Activated CD4-positive, alpha-beta T cell treated with anti-CD3 and anti-CD28 coated beads for 36 hours (primary cell): ENCODE measurements at regions not wholly inside any gene's neighbourhood (a gene's known extent, or its start where the extent isn't known, plus 50 kb on each side); places are given as distances from the start of the nearest gene placed in this dataset.

Source experiments
- ATAC-seq: fragments of 200-7000 bp; cut with Tn5 transposase; one replicate; pipeline ENCODE4 v1.10.0; 2021; ENCODE audit warnings: mild to moderate bottlenecking, moderate library complexity
- CTCF ChIA-PET: fragments of 350-600 bp; sonication (Branson Sonifier 250); formaldehyde crosslinking; loops from one replicate; lab custom pipeline; 2021; ENCODE audit warnings: antibody characterized with exemption; lab: Charles Lee
- POLR2A ChIA-PET: fragments of 350-600 bp; sonication (Branson Sonifier 250); formaldehyde crosslinking; loops from one replicate; lab custom pipeline; 2021; ENCODE audit warnings: antibody characterized with exemption, inconsistent platforms; lab: Charles Lee
- DNase-seq: peaks from one replicate; pipeline ENCODE4 v3.0.0-alpha.2; 2020
- H3K27ac Mint-ChIP-seq: one replicate; pipeline ENCODE4 v1.8.0; 2021; ENCODE audit warnings: mixed read lengths
- H3K27me3 Mint-ChIP-seq: one replicate; pipeline ENCODE4 v1.8.0; 2021; ENCODE audit warnings: mixed read lengths
- H3K36me3 Mint-ChIP-seq: one replicate; pipeline ENCODE4 v1.8.0; 2021; ENCODE audit warnings: low read depth, mixed read lengths
- H3K4me1 Mint-ChIP-seq: one replicate; pipeline ENCODE4 v1.8.0; 2021; ENCODE audit warnings: mixed read lengths
- H3K4me3 Mint-ChIP-seq: one replicate; pipeline ENCODE4 v1.8.0; 2021; ENCODE audit warnings: mild to moderate bottlenecking, moderate library complexity, mixed read lengths
- H3K9me3 Mint-ChIP-seq: one replicate; pipeline ENCODE4 v1.8.0; 2021; ENCODE audit warnings: low read depth, mixed read lengths
- intact Hi-C, 2 experiments: fragments of 100-400 bp; cut with DNase I in 1 of 2; cut with micrococcal nuclease in 1 of 2; formaldehyde crosslinking; loops; one replicate each; pipeline versions ENCODE4 v1.14.2 to v1.15.1; 2022 to 2024; cut with DNase I, micrococcal nuclease

GRCh38 chr16:72501739-72502593 is 330.0 kb upstream of the PMFBP1 start:
- peak; percentile 68 for ATAC-seq
- POLR2A ChIA-PET = no interaction called here

GRCh38 chr16:72500545-72500944 is 328.6 kb upstream of the PMFBP1 start:
- intact Hi-C loops = loop anchor here in 1 of 2 experiments (5.0 to 10.0 kb wide), 3 partner anchors 697 to 1457 kb away; no protein-coding TSS in a partner anchor
- CTCF ChIA-PET = interaction anchor here (0.7 to 0.9 kb wide), 2 partner anchors 26 to 65 kb away, joined by 3 read pairs; no protein-coding TSS in a partner anchor
- Mint-ChIP-seq H3K27ac (no peak overlapping the region), H3K36me3 (no peaks in the 10 kb centered on the region), H3K4me3 (no peak overlapping the region), H3K4me1 (no peaks in the 10 kb centered on the region), H3K9me3 (no peaks in the 10 kb centered on the region), H3K27me3 (no peaks in the 10 kb centered on the region)
- POLR2A ChIA-PET = no interaction called here
- DNase-seq = no peak
- ATAC-seq = no peak

More at GRCh38 chr16:72501739-72502593, 330.0 kb upstream of the PMFBP1 start:
- CTCF ChIA-PET = interaction anchor here (0.7 to 1.5 kb wide), 4 partner anchors 10 to 355 kb away, joined by 3 to 5 read pairs (median 4); no protein-coding TSS in a partner anchor
- Mint-ChIP-seq H3K27ac (no peak overlapping the region), H3K4me1 (no peaks in the 10 kb centered on the region), H3K36me3 (no peaks in the 10 kb centered on the region), H3K27me3 (no peaks in the 10 kb centered on the region), H3K4me3 (no peak overlapping the region), H3K9me3 (no peaks in the 10 kb centered on the region)
- intact Hi-C loops = loop anchor here in 1 of 2 experiments (1.0 to 10.0 kb wide), 5 partner anchors 345 to 1455 kb away; no protein-coding TSS in a partner anchor
- peak; percentile 67 for DNase-seq

DNA sequence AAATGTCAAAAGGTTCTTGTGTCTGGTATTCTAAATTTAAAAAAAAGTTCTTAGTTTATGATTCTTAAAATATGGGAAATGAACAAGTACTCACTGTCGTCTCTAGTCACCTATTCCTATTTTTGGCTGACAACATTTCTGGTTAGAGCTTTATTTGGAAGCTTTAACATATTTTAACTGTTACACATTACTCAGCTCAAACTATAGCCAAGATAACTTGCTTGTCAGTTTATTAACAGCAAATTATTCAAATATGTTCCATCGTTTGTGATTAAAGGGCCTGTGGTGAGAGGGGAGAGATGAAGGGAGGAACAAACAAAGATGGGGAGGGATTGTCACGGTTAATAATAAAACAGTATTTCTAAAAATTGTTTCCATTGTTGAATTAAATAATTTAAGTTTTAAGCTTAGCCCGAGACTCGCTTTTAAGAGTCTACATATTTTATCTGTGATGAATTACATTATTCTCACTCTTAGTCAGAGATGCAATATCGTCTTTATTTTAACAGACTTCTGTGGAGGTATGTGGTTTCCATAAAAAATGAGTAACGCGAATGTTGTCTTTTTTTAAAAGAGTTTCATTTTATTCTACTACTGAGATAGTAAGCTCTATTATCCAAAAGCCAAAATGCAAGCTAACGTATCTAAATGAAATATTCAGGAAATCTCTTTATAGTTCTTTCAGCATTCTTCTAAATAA is 321.9 kb upstream of the PMFBP1 start:
- Mint-ChIP-seq H3K27me3 (no peaks in the 10 kb centered on the region), H3K4me3 (no peak overlapping the region), H3K36me3 (no peaks in the 10 kb centered on the region), H3K9me3 (no peaks in the 10 kb centered on the region), H3K27ac (no peak overlapping the region), H3K4me1 (no peaks in the 10 kb centered on the region)
- intact Hi-C loops = no loop called here
- DNase-seq (no peak), ATAC-seq (no peak)
- POLR2A ChIA-PET = no interaction called here
- CTCF ChIA-PET = interaction anchor here (0.8 to 1.8 kb wide), 2 partner anchors 8 to 112 kb away, joined by 3 to 4 read pairs; no protein-coding TSS in a partner anchor

DNA sequence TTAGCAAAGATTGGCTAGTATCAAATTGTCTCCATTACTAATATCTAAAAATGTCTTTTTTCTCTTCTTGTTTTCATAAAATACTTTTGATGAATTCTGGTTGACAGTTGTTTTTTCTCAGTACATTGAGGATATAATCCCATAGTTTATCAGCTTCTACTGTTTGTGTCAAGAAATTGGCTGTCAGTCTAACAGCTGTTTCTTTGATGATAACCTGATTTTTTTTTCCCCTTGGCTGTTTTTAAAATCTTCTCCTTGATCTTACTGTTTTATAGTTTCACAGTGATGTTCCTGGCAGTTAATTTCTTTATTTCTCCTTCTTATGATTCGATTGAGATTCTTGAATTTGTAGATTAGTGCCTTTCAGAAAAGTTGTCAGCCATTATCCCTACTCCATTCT is 315.3 kb upstream of the PMFBP1 start:
- Mint-ChIP-seq H3K36me3 (no peaks in the 10 kb centered on the region), H3K9me3 (peaks cover 7% of the 10 kb centered on the region), H3K27me3 (no peaks in the 10 kb centered on the region), H3K4me1 (peaks cover 11% of the 10 kb centered on the region), H3K27ac (no peak overlapping the region), H3K4me3 (no peak overlapping the region)
- DNase-seq (no peak), ATAC-seq (no peak)
- intact Hi-C loops = no loop called here
- CTCF ChIA-PET = no interaction called here
- POLR2A ChIA-PET = no interaction called here

- H3K9me3 Mint-ChIP-seq = peaks cover 7% of the 10 kb centered on the region
- H3K27ac Mint-ChIP-seq = peak overlapping the region; percentile 45
- no peaks in the 10 kb centered on the region for H3K27me3 Mint-ChIP-seq
- ChIA-PET CTCF (no interaction called here), POLR2A (no interaction called here)
- no peak overlapping the region for H3K4me3 Mint-ChIP-seq
- no peak for DNase-seq
- H3K36me3 Mint-ChIP-seq = no peaks in the 10 kb centered on the region
- intact Hi-C loops = loop anchor here in 1 of 2 experiments (5.0 kb wide), 1 partner anchor 185 kb away; no protein-coding TSS in a partner anchor
- H3K4me1 Mint-ChIP-seq = peaks cover 30% of the 10 kb centered on the region
- ATAC-seq = no peak
Measured at GRCh38 chr16:72482695-72483094, 310.7 kb upstream of the PMFBP1 start.

- ATAC-seq = no peak
- no peaks in the 10 kb centered on the region for H3K27me3 Mint-ChIP-seq
- no peaks in the 10 kb centered on the region for H3K36me3 Mint-ChIP-seq
- H3K9me3 Mint-ChIP-seq = no peaks in the 10 kb centered on the region
- POLR2A ChIA-PET = no interaction called here
- intact Hi-C loops = loop anchor here in 1 of 2 experiments (5.0 kb wide), 1 partner anchor 186 kb away; no protein-coding TSS in a partner anchor
- CTCF ChIA-PET = no interaction called here
- peaks cover 30% of the 10 kb centered on the region for H3K4me1 Mint-ChIP-seq
- DNase-seq = no peak
- H3K4me3 Mint-ChIP-seq = no peak overlapping the region
- H3K27ac Mint-ChIP-seq = no peak overlapping the region
Measured at GRCh38 chr16:72481419-72481818, 309.5 kb upstream of the PMFBP1 start.

GRCh38 chr16:72480911-72481310 is 309.0 kb upstream of the PMFBP1 start:
- no peak for ATAC-seq
- Mint-ChIP-seq H3K4me3 (no peak overlapping the region), H3K27ac (no peak overlapping the region), H3K9me3 (no peaks in the 10 kb centered on the region), H3K27me3 (no peaks in the 10 kb centered on the region), H3K36me3 (no peaks in the 10 kb centered on the region), H3K4me1 (peaks cover 30% of the 10 kb centered on the region)
- DNase-seq = no peak
- POLR2A ChIA-PET = no interaction called here
- CTCF ChIA-PET = no interaction called here
- intact Hi-C loops = loop anchor here in 1 of 2 experiments (5.0 kb wide), 1 partner anchor 186 kb away; no protein-coding TSS in a partner anchor

DNA sequence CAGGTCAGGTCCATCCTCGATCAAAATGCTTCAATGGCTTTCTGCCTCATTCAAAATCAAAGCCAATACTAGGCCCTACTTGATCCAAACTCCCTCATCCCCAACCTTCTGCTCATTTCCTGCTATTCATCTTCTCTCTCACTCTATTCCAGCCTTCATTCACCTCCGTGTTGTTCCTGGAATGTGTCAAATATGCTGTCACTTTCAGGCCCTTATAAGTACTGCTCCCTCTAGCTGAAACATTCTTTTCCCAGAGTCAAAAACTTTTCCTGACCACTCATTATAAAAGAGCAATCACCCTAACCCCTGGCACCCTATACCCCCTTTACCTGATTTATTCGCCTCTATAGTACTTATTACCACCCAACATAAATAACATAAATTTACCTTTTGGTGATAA is 303.7 kb upstream of the PMFBP1 start:
- H3K27me3 Mint-ChIP-seq = no peaks in the 10 kb centered on the region
- intact Hi-C loops = no loop called here

DNA sequence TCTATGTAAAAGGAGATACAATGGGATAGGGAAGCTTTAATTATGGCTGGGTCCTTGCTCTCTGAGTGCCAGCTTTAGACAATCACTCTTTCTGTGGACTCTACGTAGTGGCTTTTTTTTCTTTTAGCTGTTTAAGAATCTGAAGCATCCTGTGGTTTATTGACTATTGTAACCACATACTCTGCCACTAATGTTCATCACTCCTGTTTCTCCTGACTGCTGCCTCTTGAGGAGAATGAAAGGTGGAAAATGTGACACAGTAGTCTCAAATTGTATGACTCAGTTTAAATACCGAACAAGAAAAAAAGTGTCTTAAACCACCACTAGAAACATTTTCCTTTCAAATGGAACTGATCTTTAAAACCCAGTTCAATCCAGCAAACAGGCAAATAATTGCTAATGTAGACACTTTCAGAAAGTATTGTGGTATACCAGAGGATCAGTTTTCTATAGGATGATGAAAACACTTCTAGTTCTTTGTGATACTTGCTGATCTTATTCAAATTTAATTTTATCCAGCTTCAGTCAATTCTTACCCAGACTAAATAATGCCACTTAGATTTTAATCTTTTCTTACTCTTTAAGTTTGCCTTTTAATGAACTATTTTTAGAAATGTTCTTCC is 302.7 kb upstream of the PMFBP1 start:
- ChIA-PET CTCF (interaction anchor here (0.6 to 1.4 kb wide), 3 partner anchors 26 to 232 kb away, joined by 3 read pairs; no protein-coding TSS in a partner anchor), POLR2A (interaction anchor here (0.5 kb wide), 1 partner anchor 382 kb away, joined by 3 read pairs; no protein-coding TSS in a partner anchor)
- Mint-ChIP-seq H3K27me3 (no peaks in the 10 kb centered on the region), H3K4me1 (peaks cover 16% of the 10 kb centered on the region), H3K36me3 (no peaks in the 10 kb centered on the region), H3K27ac (no peak overlapping the region), H3K4me3 (no peak overlapping the region), H3K9me3 (no peaks in the 10 kb centered on the region)
- ATAC-seq (peak; percentile 96), DNase-seq (no peak)
- intact Hi-C loops = loop anchor here in 1 of 2 experiments (1.0 kb wide), 1 partner anchor 381 kb away; the partner anchor contains the start of genes DHX38 and TXNL4B

More for the DNA sequence above, 303.7 kb upstream of the PMFBP1 start:
- Mint-ChIP-seq H3K9me3 (no peaks in the 10 kb centered on the region), H3K36me3 (no peaks in the 10 kb centered on the region), H3K4me3 (no peak overlapping the region), H3K4me1 (peaks cover 19% of the 10 kb centered on the region), H3K27ac (no peak overlapping the region)
- CTCF ChIA-PET = interaction anchor here (0.6 to 0.7 kb wide), 2 partner anchors 9 to 35 kb away, joined by 3 read pairs; no protein-coding TSS in a partner anchor
- POLR2A ChIA-PET = no interaction called here
- ATAC-seq (no peak), DNase-seq (no peak)

GRCh38 chr16:72473631-72474030 is 301.7 kb upstream of the PMFBP1 start:
- ChIA-PET POLR2A (no interaction called here), CTCF (interaction anchor here (1.0 to 1.4 kb wide), 3 partner anchors 27 to 74 kb away, joined by 3 read pairs; no protein-coding TSS in a partner anchor)
- intact Hi-C loops = loop anchor here in 1 of 2 experiments (1.0 kb wide), 1 partner anchor 380 kb away; the partner anchor contains the start of genes DHX38 and TXNL4B
- no peaks in the 10 kb centered on the region for H3K27me3 Mint-ChIP-seq
- ATAC-seq = no peak
- H3K4me1 Mint-ChIP-seq = peaks cover 16% of the 10 kb centered on the region
- H3K4me3 Mint-ChIP-seq = no peak overlapping the region
- no peak overlapping the region for H3K27ac Mint-ChIP-seq
- no peaks in the 10 kb centered on the region for H3K36me3 Mint-ChIP-seq
- H3K9me3 Mint-ChIP-seq = no peaks in the 10 kb centered on the region
- no peak for DNase-seq
